WTC11 (cell line): ENCODE measurements at regions not wholly inside any gene's neighbourhood (a gene's known extent, or its start where the extent isn't known, plus 50 kb on each side); places are given as distances from the start of the nearest gene placed in this dataset.

ENCODE experiments used
- JUN ChIP-seq: sonication (generic); formaldehyde crosslinking; IDR thresholded peaks from 2 replicates; pipeline ENCODE4 v1.8.0; 2023; ENCODE audit warnings: mild to moderate bottlenecking, missing genetic modification reagents
- NFE2L1 ChIP-seq: sonication (generic); formaldehyde crosslinking; IDR thresholded peaks from 2 replicates; pipeline ENCODE4 v1.8.1; 2023; ENCODE audit warnings: missing genetic modification reagents
- NR3C1 ChIP-seq: sonication (generic); formaldehyde crosslinking; conservative IDR thresholded peaks from 2 replicates; pipeline ENCODE4 v1.8.1; 2023; ENCODE audit warnings: low read depth, mild to moderate bottlenecking, missing genetic modification reagents
- SP1 ChIP-seq: sonication (generic); formaldehyde crosslinking; conservative IDR thresholded peaks from 2 replicates; pipeline ENCODE4 v1.8.1; 2022; ENCODE audit warnings: missing genetic modification reagents
- TEAD4 ChIP-seq: sonication (generic); formaldehyde crosslinking; IDR thresholded peaks from 2 replicates; pipeline ENCODE4 v1.8.0; 2022; ENCODE audit warnings: mild to moderate bottlenecking, missing genetic modification reagents
- TF ChIP-seq, protein P1 (sequence below): sonication (generic); formaldehyde crosslinking; IDR thresholded peaks from 2 replicates; pipeline ENCODE4 v1.8.0; 2022; ENCODE audit warnings: mild to moderate bottlenecking, missing genetic modification reagents
- TF ChIP-seq, protein P2 (sequence below): fragments of 200-600 bp; IDR thresholded peaks from 2 replicates; pipeline ENCODE4 v1.8.0; 2022; ENCODE audit warnings: antibody characterized with exemption
- TF ChIP-seq, protein P3 (sequence below): sonication (generic); formaldehyde crosslinking; IDR thresholded peaks from 2 replicates; pipeline ENCODE4 v1.8.1; 2023; ENCODE audit warnings: mild to moderate bottlenecking, missing genetic modification reagents, moderate library complexity

DNA sequence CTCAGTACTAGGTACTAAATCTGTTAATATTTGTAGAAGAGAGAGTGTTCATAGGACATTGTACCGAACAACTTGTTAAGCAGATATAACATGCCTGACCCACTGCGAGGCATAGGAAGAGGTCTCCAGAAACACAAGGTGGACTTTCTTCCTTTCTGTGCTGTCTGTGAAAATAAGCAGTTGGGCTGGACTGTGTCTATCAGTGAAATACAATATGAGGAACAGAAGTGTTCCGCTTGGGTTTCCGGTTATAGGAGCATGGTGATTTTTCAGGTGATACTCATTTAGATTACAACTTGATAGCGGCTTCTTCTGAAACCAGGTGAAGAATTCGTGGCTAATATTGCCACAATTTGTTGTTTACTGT lies 60.9 kb upstream of the TLR4 start:
- TF ChIP-seq SP1 (CRISPR knock-in tag) (no peak), NFE2L1 (no peak), TEAD4 (CRISPR knock-in tag) (no peak), NR3C1 (CRISPR knock-in tag) (no peak), JUN (CRISPR knock-in tag) (no peak)
- TF ChIP-seq, protein P1, sequence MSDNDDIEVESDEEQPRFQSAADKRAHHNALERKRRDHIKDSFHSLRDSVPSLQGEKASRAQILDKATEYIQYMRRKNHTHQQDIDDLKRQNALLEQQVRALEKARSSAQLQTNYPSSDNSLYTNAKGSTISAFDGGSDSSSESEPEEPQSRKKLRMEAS, result no peak
- TF ChIP-seq, protein P2, sequence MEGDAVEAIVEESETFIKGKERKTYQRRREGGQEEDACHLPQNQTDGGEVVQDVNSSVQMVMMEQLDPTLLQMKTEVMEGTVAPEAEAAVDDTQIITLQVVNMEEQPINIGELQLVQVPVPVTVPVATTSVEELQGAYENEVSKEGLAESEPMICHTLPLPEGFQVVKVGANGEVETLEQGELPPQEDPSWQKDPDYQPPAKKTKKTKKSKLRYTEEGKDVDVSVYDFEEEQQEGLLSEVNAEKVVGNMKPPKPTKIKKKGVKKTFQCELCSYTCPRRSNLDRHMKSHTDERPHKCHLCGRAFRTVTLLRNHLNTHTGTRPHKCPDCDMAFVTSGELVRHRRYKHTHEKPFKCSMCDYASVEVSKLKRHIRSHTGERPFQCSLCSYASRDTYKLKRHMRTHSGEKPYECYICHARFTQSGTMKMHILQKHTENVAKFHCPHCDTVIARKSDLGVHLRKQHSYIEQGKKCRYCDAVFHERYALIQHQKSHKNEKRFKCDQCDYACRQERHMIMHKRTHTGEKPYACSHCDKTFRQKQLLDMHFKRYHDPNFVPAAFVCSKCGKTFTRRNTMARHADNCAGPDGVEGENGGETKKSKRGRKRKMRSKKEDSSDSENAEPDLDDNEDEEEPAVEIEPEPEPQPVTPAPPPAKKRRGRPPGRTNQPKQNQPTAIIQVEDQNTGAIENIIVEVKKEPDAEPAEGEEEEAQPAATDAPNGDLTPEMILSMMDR, result no peak
- TF ChIP-seq, protein P3, sequence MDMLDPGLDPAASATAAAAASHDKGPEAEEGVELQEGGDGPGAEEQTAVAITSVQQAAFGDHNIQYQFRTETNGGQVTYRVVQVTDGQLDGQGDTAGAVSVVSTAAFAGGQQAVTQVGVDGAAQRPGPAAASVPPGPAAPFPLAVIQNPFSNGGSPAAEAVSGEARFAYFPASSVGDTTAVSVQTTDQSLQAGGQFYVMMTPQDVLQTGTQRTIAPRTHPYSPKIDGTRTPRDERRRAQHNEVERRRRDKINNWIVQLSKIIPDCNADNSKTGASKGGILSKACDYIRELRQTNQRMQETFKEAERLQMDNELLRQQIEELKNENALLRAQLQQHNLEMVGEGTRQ (CRISPR knock-in tag), result no peak
